ENCODE measurements at regions not wholly inside any gene's neighbourhood (a gene's known extent, or its start where the extent isn't known, plus 50 kb on each side); places are given as distances from the start of the nearest gene placed in this dataset.

DNA sequence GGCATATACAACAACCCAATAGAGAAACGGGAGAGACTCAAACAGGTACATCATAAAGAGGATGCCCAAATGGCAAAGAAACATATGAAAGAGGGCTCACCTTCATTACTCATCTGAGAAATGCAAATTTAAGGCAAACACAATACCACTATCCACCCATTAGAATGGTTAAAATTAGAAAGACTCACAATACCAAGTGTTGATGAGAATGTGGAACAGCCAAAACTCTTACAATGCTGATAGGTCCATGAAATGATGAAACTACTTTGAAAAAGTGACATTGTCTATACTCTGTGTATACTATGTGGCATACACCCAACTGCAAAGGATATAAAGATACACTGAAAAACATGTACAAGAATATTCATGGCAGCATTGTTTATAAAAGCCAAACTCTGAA is 96.2 kb upstream of the TSHZ3 start:
- Histone ChIP-seq H3K27ac (no peak overlapping the region), H3K36me3 (no peaks in the 10 kb centered on the region), H3K4me1 (no peaks in the 10 kb centered on the region), H3K9me3 (no peaks in the 10 kb centered on the region), H3K4me3 (no peak overlapping the region), H3K27me3 (ENCODE audit: low read depth) (no peaks in the 10 kb centered on the region)
- TF ChIP-seq, protein P1, sequence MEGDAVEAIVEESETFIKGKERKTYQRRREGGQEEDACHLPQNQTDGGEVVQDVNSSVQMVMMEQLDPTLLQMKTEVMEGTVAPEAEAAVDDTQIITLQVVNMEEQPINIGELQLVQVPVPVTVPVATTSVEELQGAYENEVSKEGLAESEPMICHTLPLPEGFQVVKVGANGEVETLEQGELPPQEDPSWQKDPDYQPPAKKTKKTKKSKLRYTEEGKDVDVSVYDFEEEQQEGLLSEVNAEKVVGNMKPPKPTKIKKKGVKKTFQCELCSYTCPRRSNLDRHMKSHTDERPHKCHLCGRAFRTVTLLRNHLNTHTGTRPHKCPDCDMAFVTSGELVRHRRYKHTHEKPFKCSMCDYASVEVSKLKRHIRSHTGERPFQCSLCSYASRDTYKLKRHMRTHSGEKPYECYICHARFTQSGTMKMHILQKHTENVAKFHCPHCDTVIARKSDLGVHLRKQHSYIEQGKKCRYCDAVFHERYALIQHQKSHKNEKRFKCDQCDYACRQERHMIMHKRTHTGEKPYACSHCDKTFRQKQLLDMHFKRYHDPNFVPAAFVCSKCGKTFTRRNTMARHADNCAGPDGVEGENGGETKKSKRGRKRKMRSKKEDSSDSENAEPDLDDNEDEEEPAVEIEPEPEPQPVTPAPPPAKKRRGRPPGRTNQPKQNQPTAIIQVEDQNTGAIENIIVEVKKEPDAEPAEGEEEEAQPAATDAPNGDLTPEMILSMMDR (IDR thresholded peaks at IDR 0.05): no peak
- DNase-seq (no peak), ATAC-seq (no peak)
- intact Hi-C loops (cut with DNase I): no loop called here

DNA sequence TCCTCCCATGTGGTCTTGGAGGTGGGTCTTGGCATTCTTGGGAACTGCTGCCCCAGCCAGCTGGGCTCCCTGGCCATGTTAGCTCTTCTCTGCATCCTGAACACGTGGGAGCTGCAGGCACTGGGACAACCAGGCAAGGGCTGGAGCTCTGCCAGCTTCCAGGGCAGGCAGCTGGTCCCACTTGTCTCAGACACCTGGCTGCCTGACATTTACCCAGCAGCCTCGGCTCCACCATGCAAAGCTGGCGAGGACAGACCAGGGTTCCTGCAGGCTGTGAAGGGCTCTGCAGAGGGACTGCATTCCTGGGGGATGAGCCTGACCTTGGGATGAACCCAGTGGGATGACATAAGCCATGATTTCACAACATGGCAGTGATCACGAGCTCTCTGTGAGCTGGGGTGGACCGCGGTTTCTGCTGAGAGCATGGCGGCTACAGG is 99.0 kb upstream of the TSHZ3 start:
- TF ChIP-seq, protein P1 (IDR thresholded peaks at IDR 0.05): no peak
- ATAC-seq (peak; percentile 67 to 86), DNase-seq (peak; percentile 53)
- Histone ChIP-seq H3K27ac (no peak overlapping the region), H3K36me3 (no peaks in the 10 kb centered on the region), H3K27me3 (ENCODE audit: low read depth) (no peaks in the 10 kb centered on the region), H3K9me3 (no peaks in the 10 kb centered on the region), H3K4me3 (no peak overlapping the region), H3K4me1 (no peaks in the 10 kb centered on the region)
- intact Hi-C loops (cut with DNase I): no loop called here

DNA sequence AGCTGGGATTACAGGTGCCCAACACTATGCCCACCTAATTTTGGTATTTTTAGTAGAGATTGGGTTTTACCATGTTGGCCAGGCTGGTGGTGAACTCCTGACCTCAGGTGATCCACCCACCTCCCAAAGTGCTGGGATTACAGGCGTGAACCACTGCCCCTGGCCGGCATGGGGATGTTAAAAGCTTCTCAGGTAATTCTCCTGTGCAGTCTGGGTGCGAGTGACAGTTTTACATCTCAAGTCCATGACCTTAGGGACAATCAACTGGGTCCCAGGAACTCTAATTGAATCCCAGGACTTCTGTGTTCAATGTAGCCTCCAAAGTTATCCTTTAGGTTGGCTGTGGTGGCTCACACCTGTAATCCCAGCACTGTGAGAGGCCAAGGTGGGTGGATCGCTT is 100.1 kb upstream of the TSHZ3 start:
- TF ChIP-seq, protein P1 (IDR thresholded peaks at IDR 0.05): no peak

DNA sequence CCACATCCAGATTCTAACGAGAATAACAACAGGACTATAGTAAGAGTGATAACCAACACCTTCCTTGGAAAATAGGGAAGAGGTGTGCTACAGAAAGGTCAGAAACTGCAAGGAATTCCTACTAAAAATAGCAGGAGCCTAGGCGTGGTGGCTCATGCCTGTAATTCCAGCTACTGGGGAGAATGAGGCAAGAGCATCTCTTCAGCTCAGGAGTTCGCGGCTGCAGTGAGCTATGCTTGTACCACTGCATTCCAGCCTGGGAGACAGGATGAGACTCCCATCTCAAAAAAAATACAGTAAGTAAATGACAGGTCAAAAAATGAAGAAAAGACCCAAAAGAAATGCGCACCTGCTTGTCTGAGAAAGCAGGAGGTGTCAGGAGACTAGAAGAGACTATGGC is 101.5 kb upstream of the TSHZ3 start:
- H3K27ac ChIP-seq: no peak overlapping the region
- TF ChIP-seq, protein P1 (IDR thresholded peaks at IDR 0.05): no peak
- H3K9me3 ChIP-seq: no peaks in the 10 kb centered on the region
- no peaks in the 10 kb centered on the region for H3K36me3 ChIP-seq
- intact Hi-C loops (cut with DNase I): no loop called here
- DNase-seq (no peak), ATAC-seq (no peak)
- H3K4me3 ChIP-seq: no peak overlapping the region
- H3K27me3 ChIP-seq (ENCODE audit: low read depth): no peaks in the 10 kb centered on the region
- no peaks in the 10 kb centered on the region for H3K4me1 ChIP-seq

More for the DNA sequence above, 100.1 kb upstream of the TSHZ3 start:
- Histone ChIP-seq H3K9me3 (no peaks in the 10 kb centered on the region), H3K36me3 (no peaks in the 10 kb centered on the region), H3K27me3 (ENCODE audit: low read depth) (no peaks in the 10 kb centered on the region), H3K4me3 (no peak overlapping the region), H3K4me1 (no peaks in the 10 kb centered on the region), H3K27ac (no peak overlapping the region)
- intact Hi-C loops (cut with DNase I): no loop called here
- no peak for DNase-seq
- ATAC-seq: no peak

DNA sequence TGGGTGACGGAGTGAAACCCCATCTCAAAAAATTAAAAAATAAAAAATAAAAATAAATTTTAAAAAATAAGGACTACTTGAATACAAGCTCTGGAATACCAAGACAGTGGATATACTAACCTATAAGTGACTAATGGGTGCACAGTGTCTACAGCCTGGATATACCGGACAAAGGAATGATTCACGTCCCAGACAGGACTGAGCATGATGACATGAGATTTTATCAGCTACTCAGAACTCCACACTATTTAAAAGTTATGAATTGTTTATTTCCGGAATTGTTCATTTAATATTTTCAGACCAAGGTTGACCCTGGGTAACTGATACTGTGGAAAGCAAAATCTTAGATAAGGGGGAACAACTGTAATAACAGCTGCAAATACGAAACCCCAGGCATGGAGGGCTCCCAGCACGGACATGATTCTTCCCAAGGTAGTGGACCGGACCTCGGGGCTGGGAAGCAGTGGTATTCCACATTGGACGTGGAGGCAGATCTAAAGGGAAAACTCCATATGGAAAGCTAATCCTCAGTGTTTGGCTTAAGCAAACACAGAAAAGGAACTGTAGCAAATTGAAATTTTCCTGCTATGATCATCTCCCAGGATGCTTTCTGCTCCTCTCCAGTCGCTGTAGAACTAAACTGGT is 102.6 kb upstream of the TSHZ3 start:
- Histone ChIP-seq H3K27ac (no peak overlapping the region), H3K9me3 (no peaks in the 10 kb centered on the region), H3K4me1 (no peaks in the 10 kb centered on the region), H3K4me3 (no peak overlapping the region), H3K36me3 (no peaks in the 10 kb centered on the region), H3K27me3 (ENCODE audit: low read depth) (no peaks in the 10 kb centered on the region)
- ATAC-seq (no peak), DNase-seq (no peak)
- intact Hi-C loops (cut with DNase I): no loop called here
- TF ChIP-seq, protein P1 (IDR thresholded peaks at IDR 0.05): no peak

Data from lower lobe of right lung (tissue), 2 donors.